A204.1 (cell line): ENCODE measurements at regions not wholly inside any gene's neighbourhood (a gene's known extent, or its start where the extent isn't known, plus 50 kb on each side); places are given as distances from the start of the nearest gene placed in this dataset.

Source experiments
- FAIRE-seq: peaks from 2 replicates; lab custom pipeline; 2012; peaks lifted over from hg19 to GRCh38; lab: Jason Lieb, UNC

DNA sequence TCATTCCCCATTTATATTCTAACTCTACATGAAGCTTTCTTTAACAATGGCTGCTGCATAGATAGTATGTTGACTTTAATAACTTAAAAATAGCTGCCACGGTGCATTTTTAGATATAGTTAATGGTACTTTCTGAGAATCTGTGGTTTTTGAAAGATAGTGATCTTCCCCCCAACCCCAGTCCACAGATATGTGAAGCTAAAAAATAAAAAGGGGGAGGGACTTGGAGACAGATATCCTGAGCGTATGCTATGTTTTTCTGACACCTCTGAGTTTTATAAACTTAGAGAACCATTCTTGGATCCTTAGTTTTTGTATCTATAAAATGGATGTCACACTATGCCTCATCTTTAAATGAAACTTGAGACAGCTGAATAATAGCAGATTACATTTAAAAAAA lies 120.5 kb downstream of the SNX18 start:
- no peak for FAIRE-seq

DNA sequence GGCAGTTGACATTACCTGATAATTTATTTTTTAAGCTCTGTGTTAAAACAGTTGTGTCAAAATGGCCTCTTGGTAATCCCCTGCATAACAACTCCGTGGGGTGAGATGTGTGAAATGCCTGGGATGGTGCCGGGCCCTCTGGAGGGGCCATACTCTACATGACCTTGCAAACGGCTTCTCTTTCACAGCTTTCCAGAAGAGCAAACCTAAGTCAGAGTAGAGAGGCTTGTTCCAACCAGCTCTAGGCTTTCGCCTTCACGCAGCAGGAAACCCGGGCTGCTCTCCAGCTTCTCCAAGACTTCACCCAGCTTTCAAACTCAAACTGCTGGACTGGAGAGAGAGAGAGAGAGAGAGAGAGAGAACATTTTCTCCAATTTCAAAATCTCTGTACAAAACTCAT lies 120.1 kb downstream of the SNX18 start:
- FAIRE-seq, result no peak

- no peak for FAIRE-seq
Observed at GRCh38 chr5:54634089-54634488, 116.5 kb downstream of the SNX18 start.

GRCh38 chr5:54632131-54632701 lies 114.7 kb downstream of the SNX18 start:
- FAIRE-seq, result no peak

GRCh38 chr5:54630738-54631359 lies 113.3 kb downstream of the SNX18 start:
- no peak for FAIRE-seq

DNA sequence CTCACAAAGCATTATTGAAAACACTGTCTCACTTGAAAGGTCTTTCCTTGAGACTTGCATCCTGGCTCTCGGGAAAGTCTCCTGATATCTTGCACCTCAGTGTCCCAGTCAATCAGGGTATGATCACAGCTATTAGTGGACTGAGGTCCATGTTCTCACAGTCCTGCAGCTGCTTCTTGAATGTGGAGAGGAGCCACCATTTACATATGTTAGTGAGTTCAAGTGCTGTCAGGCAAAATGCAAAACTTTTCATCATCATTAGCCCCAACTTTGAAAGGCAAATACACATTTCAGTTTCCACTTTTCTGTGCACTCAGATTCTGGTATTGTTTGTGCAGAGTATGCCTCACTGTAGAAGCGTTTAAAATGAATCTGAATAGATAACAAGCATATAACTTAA lies 111.6 kb downstream of the SNX18 start:
- no peak for FAIRE-seq

- no peak for FAIRE-seq
Observed at GRCh38 chr5:54628050-54628449, 110.5 kb downstream of the SNX18 start.

DNA sequence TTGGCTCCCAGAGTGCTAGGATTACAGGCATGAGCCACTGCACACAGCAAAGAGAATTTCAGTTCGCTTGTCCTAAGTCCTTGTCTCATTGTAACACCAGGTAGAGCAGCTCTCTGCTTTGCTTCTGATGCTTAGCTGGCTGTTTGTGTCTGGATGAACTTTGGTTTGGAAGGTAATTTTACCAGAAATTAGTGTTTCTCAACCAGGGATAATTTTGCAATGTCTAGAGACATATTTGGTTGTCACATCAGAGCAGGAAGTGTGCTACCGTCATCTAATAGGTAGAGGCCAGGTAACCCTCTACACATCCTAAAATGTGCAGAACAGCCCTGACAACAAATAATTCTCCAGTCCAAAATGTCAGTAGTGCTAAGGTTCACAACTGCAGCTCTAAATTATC lies 108.8 kb downstream of the SNX18 start:
- no peak for FAIRE-seq

- no peak for FAIRE-seq
Observed at GRCh38 chr5:54624805-54625568, 107.4 kb downstream of the SNX18 start.

- no peak for FAIRE-seq
Observed at GRCh38 chr5:54621709-54622108, 104.2 kb downstream of the SNX18 start.

GRCh38 chr5:54621048-54621447 lies 103.5 kb downstream of the SNX18 start:
- FAIRE-seq, result no peak

GRCh38 chr5:54620141-54620933 lies 102.8 kb downstream of the SNX18 start:
- no peak for FAIRE-seq

DNA sequence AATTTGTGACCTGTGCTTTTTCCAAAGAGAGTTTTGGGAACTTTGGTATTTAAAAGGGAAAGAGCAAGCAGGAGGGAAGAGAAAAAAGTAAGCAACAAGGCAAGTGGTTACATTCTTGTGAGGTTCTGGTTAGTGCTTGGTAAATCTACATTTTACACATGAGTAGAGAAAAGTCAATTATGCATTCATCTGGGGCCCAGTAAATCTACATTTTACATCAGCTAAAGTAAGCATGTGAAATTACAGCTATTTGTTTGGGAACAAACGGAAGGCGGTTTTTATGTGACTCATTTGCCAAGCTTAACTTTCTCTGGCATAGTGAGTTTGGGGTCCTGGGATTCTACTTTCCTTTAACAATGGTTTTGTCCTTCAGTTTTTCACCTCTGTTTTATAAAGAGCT lies 102.2 kb downstream of the SNX18 start:
- no peak for FAIRE-seq

GRCh38 chr5:54616518-54617220 lies 99.1 kb downstream of the SNX18 start:
- FAIRE-seq, result no peak

GRCh38 chr5:54616031-54616430 lies 98.5 kb downstream of the SNX18 start:
- FAIRE-seq, result no peak

- no peak for FAIRE-seq
Observed at GRCh38 chr5:54615381-54615780, 97.8 kb downstream of the SNX18 start.

- FAIRE-seq, result no peak
Observed at GRCh38 chr5:54612711-54613110, 95.2 kb downstream of the SNX18 start.

DNA sequence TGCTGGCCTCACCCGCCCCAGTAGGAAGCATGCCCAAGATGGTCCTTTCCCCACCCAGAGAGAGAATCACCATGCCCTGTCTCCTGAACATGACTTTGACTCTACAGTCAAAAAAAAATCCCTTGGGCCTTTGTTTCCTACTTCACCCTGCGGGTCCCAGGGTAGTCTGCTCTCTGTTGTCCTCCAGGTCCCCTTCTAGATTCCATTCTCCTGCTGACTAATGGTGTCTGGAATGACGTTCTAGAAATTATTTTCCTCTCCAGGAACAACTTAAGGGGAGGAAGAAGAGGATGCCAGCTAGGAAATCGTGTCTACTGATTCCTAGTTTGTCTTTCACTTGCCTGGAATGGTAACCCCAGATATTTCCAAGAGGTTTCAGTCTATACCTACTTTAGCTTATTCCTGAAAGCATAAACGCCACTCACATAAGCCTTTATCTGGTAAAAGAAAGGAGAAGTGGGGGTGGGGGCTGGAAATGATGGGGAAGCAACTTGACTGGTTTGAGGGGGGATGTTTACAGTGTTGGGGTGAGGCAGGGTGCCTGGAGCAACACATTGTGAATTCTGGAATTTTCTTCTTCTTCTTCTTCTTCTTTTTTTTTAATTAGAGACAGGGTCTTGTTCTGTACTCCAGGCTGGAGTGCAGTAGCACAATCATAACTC lies 93.9 kb downstream of the SNX18 start:
- FAIRE-seq, result no peak

DNA sequence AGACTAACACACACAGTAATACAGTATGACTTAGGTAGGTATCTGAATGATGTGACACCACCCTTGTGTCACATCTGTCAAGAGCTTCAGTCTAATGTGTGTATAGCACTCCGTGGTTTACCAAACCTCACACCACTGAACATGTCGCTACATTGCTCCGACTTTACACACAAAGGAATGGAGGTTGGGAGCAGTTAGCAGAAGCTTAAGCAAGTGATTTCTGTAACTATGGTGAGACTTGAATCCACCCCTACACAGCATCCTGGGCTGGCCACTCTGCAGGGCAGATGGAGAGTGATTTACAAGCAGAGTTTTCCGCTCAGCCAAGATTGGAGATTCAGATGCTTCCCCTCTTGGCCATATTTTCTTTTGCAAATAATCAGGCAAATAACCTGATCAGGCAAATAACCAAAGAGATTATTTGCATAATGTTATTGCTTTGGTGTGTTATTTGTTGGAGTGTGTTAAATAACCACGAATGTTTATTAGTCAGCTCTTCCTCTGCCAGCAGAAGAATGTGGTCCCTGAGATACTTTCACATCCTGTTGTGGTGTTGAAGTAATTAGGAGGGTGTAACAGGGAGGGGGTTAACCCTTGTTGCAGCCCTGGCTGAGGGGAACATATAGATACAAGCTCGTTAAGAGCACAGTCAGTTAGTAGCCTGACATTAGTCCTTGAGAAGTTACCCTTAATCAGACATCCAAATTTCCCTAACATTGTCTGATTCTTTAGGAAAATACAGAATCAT lies 92.8 kb downstream of the SNX18 start:
- no peak for FAIRE-seq

DNA sequence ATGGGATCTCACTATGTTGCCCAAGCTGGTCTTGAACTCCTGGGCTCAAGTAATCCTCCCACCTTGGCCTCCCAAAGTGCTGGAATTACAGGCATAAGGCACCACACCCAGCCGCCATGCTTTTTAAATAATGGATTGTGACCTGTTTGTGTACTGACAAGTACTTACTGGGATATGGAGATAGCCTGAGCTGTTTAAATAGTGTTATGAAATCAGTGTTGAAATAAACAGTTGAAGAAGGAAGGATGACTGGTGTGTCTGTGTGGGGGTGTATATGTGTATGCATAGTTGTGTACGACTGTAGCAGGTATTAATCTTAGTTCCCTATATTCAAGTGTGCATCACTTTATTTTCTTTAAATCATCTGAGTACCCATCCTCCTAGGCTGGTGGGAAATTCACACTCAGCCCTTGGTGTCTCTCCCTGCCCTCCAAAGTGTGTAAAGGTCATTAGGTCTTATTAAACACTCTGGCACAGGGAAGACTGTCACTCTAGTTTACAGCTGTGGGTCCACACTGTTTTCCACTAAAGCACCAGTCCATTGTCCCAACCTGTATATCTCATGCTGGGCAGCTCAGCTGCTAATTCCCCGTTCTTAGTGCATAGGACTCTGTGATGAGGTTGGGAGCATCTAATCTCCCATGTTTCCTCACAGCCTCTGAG lies 91.0 kb downstream of the SNX18 start:
- no peak for FAIRE-seq

- FAIRE-seq, result no peak
Observed at GRCh38 chr5:54607006-54607405, 89.4 kb downstream of the SNX18 start.
